ENCODE measurements at regions not wholly inside any gene's neighbourhood (a gene's known extent, or its start where the extent isn't known, plus 50 kb on each side); places are given as distances from the start of the nearest gene placed in this dataset.

- TF ChIP-seq EZH2 (IDR thresholded peaks at IDR 0.05; ENCODE audit: low read length, missing control alignments) = no peak
- no peak for TF ChIP-seq CTCF (conservative IDR thresholded peaks at IDR 0.05 in 1 of 2, IDR thresholded peaks at IDR 0.05 in 1 of 2; ENCODE audit: low read depth in 1 of 2, low read length in 2 of 2)
Measured at GRCh38 chr6:120894077-120894476, 440.2 kb downstream of the TBC1D32 start.
